Glutamatergic neuron (in vitro differentiated cells): ENCODE measurements at regions not wholly inside any gene's neighbourhood (a gene's known extent, or its start where the extent isn't known, plus 50 kb on each side); places are given as distances from the start of the nearest gene placed in this dataset.

Experiments
- DNase-seq: peaks from one replicate; pipeline ENCODE4 v3.0.0; 2022
- H3K27ac Mint-ChIP-seq: one replicate; pipeline ENCODE4 v1.8.0; 2020; ENCODE audit warnings: mild to moderate bottlenecking, mixed read lengths, inconsistent platforms; ENCODE audit not compliant: unreplicated experiment
- H3K27me3 Mint-ChIP-seq: one replicate; pipeline ENCODE4 v1.8.0; 2020; ENCODE audit warnings: mild to moderate bottlenecking, moderate library complexity, mixed read lengths, inconsistent platforms; ENCODE audit not compliant: unreplicated experiment
- H3K36me3 Mint-ChIP-seq: one replicate; pipeline ENCODE4 v1.8.0; 2020; ENCODE audit warnings: mild to moderate bottlenecking, mixed read lengths, inconsistent platforms; ENCODE audit not compliant: unreplicated experiment
- H3K4me1 Mint-ChIP-seq: one replicate; pipeline ENCODE4 v1.8.0; 2020; ENCODE audit warnings: mild to moderate bottlenecking, low read depth, mixed read lengths, inconsistent platforms; ENCODE audit not compliant: unreplicated experiment
- H3K4me3 Mint-ChIP-seq: one replicate; pipeline ENCODE4 v1.8.0; 2020; ENCODE audit warnings: mild to moderate bottlenecking, mixed read lengths, inconsistent platforms; ENCODE audit not compliant: unreplicated experiment
- H3K9me3 Mint-ChIP-seq: one replicate; pipeline ENCODE4 v1.8.0; 2020; ENCODE audit warnings: mild to moderate bottlenecking, moderate library complexity, mixed read lengths, inconsistent platforms; ENCODE audit not compliant: unreplicated experiment
- CTCF ChIP-seq: fragments of 200-600 bp; sonication (generic); IDR thresholded peaks from one replicate; pipeline ENCODE4 v1.5.0; 2021; ENCODE audit not compliant: partially characterized antibody, unreplicated experiment

GRCh38 chr16:27617665-27618064 is 67.7 kb downstream of the KATNIP start:
- H3K36me3 Mint-ChIP-seq, result peaks cover 7% of the 10 kb centered on the region
- H3K4me3 Mint-ChIP-seq, result no peak overlapping the region
- no peak overlapping the region for H3K27ac Mint-ChIP-seq
- peaks cover 25% of the 10 kb centered on the region for H3K4me1 Mint-ChIP-seq
- DNase-seq, result no peak
- H3K9me3 Mint-ChIP-seq, result no peaks in the 10 kb centered on the region
- no peak for TF ChIP-seq CTCF
- H3K27me3 Mint-ChIP-seq, result no peaks in the 10 kb centered on the region

GRCh38 chr16:27618165-27618564 is 68.2 kb downstream of the KATNIP start:
- no peaks in the 10 kb centered on the region for H3K27me3 Mint-ChIP-seq
- H3K27ac Mint-ChIP-seq, result no peak overlapping the region
- H3K4me3 Mint-ChIP-seq, result no peak overlapping the region
- peaks cover 23% of the 10 kb centered on the region for H3K4me1 Mint-ChIP-seq
- TF ChIP-seq CTCF, result no peak
- H3K9me3 Mint-ChIP-seq, result no peaks in the 10 kb centered on the region
- DNase-seq, result no peak
- H3K36me3 Mint-ChIP-seq, result peaks cover 7% of the 10 kb centered on the region

GRCh38 chr16:27618606-27619327 is 68.8 kb downstream of the KATNIP start:
- Mint-ChIP-seq H3K9me3 (no peaks in the 10 kb centered on the region), H3K4me1 (peaks cover 19% of the 10 kb centered on the region), H3K27me3 (no peaks in the 10 kb centered on the region), H3K4me3 (no peak overlapping the region), H3K36me3 (peaks cover 7% of the 10 kb centered on the region), H3K27ac (peak overlapping the region; percentile 38)
- no peak for TF ChIP-seq CTCF
- no peak for DNase-seq

- no peak for TF ChIP-seq CTCF
- no peak overlapping the region for H3K27ac Mint-ChIP-seq
- no peaks in the 10 kb centered on the region for H3K9me3 Mint-ChIP-seq
Measured at GRCh38 chr16:27620541-27620940, 70.6 kb downstream of the KATNIP start.

GRCh38 chr16:27624154-27625049 is 74.5 kb downstream of the KATNIP start:
- peaks cover 7% of the 10 kb centered on the region for H3K36me3 Mint-ChIP-seq
- peaks cover under 1% of the 10 kb centered on the region for H3K27me3 Mint-ChIP-seq
- TF ChIP-seq CTCF, result no peak

More at GRCh38 chr16:27620541-27620940, 70.6 kb downstream of the KATNIP start:
- DNase-seq, result no peak
- Mint-ChIP-seq H3K4me3 (no peak overlapping the region), H3K27me3 (no peaks in the 10 kb centered on the region), H3K4me1 (peaks cover 16% of the 10 kb centered on the region), H3K36me3 (peaks cover 7% of the 10 kb centered on the region)

More at GRCh38 chr16:27624154-27625049, 74.5 kb downstream of the KATNIP start:
- Mint-ChIP-seq H3K9me3 (no peaks in the 10 kb centered on the region), H3K27ac (no peak overlapping the region), H3K4me3 (no peak overlapping the region), H3K4me1 (peaks cover 25% of the 10 kb centered on the region)
- DNase-seq, result no peak
